HG02884 (cell line): ENCODE measurements at regions not wholly inside any gene's neighbourhood (a gene's known extent, or its start where the extent isn't known, plus 50 kb on each side); places are given as distances from the start of the nearest gene placed in this dataset.

ENCODE experiments used
- ATAC-seq: cut with Tn5 transposase; IDR thresholded peaks from one replicate; pipeline ENCODE4 v1.9.1; 2021; ENCODE audit warnings: mild to moderate bottlenecking, moderate library complexity; ENCODE audit not compliant: unreplicated experiment

GRCh38 chr2:3065928-3066327, 311.7 kb downstream of the EIPR1 start:
- ATAC-seq, result no peak

GRCh38 chr2:3062476-3063260, 314.9 kb downstream of the EIPR1 start:
- ATAC-seq, result no peak

- no peak for ATAC-seq
These were observed 317.6 kb downstream of the EIPR1 start for GRCh38 chr2:3060049-3060448.

- ATAC-seq, result no peak
These were observed 318.3 kb downstream of the EIPR1 start for GRCh38 chr2:3059141-3059925.

GRCh38 chr2:3054066-3054465, 323.6 kb downstream of the EIPR1 start:
- no peak for ATAC-seq

- no peak for ATAC-seq
These were observed 326.4 kb downstream of the EIPR1 start for GRCh38 chr2:3051266-3051665.

- ATAC-seq, result no peak
These were observed 331.3 kb downstream of the EIPR1 start for GRCh38 chr2:3046170-3046865.

GRCh38 chr2:3045318-3045921, 332.2 kb downstream of the EIPR1 start:
- ATAC-seq, result no peak

- ATAC-seq, result no peak
These were observed 332.9 kb downstream of the EIPR1 start for GRCh38 chr2:3044587-3045317.

- no peak for ATAC-seq
These were observed 333.9 kb downstream of the EIPR1 start for GRCh38 chr2:3043726-3044125.

GRCh38 chr2:3042601-3043585, 334.7 kb downstream of the EIPR1 start:
- ATAC-seq, result no peak

- ATAC-seq, result no peak
These were observed 335.6 kb downstream of the EIPR1 start for GRCh38 chr2:3041841-3042600.

- no peak for ATAC-seq
These were observed 336.4 kb downstream of the EIPR1 start for GRCh38 chr2:3041246-3041645.

GRCh38 chr2:3040496-3041140, 337.0 kb downstream of the EIPR1 start:
- no peak for ATAC-seq

- ATAC-seq, result no peak
These were observed 337.6 kb downstream of the EIPR1 start for GRCh38 chr2:3040066-3040428.

GRCh38 chr2:3039188-3040065, 338.2 kb downstream of the EIPR1 start:
- ATAC-seq, result no peak

- no peak for ATAC-seq
These were observed 339.0 kb downstream of the EIPR1 start for GRCh38 chr2:3038636-3039035.
